HEK293T (cell line): ENCODE measurements at regions not wholly inside any gene's neighbourhood (a gene's known extent, or its start where the extent isn't known, plus 50 kb on each side); places are given as distances from the start of the nearest gene placed in this dataset.

Source experiments
- CTCF ChIA-PET: fragments of 350-600 bp; formaldehyde crosslinking; extraction: SDS; loops from one replicate; lab custom pipeline; 2021; ENCODE audit warnings: antibody characterized with exemption, inconsistent platforms; lab: Yijun Ruan, JAX
- POLR2A ChIA-PET: fragments of 350-600 bp; formaldehyde crosslinking; extraction: SDS; loops from one replicate; lab custom pipeline; 2020; ENCODE audit warnings: antibody characterized with exemption, inconsistent platforms; lab: Yijun Ruan, JAX
- DNase-seq: peaks from one replicate; pipeline ENCODE4 v3.0.0; 2012; ENCODE audit warnings: mixed read lengths; ENCODE audit errors: extremely low spot score
- ARNT ChIP-seq: fragments of 450-650 bp; IDR thresholded peaks from 2 replicates; pipeline ENCODE4 v1.6.1; 2017; ENCODE audit warnings: mild to moderate bottlenecking
- BHLHE40 ChIP-seq: fragments of 450-650 bp; IDR thresholded peaks from 2 replicates; pipeline ENCODE4 v1.6.1; 2016; ENCODE audit warnings: mild to moderate bottlenecking, moderate library complexity, borderline replicate concordance
- CTBP1 ChIP-seq: fragments of 450-650 bp; IDR thresholded peaks from 2 replicates; pipeline ENCODE4 v1.6.1; 2016; ENCODE audit warnings: borderline replicate concordance
- ELF4 ChIP-seq: fragments of 450-650 bp; IDR thresholded peaks from 2 replicates; pipeline ENCODE4 v1.6.1; 2017; ENCODE audit warnings: antibody characterized with exemption
- FOXA1 ChIP-seq: fragments of 450-650 bp; IDR thresholded peaks from 2 replicates; pipeline ENCODE4 v1.6.1; 2016; ENCODE audit warnings: mild to moderate bottlenecking
- FOXK2 ChIP-seq: fragments of 450-650 bp; IDR thresholded peaks from 2 replicates; pipeline ENCODE4 v1.6.1; 2016; ENCODE audit warnings: mild to moderate bottlenecking
- FOXM1 ChIP-seq: fragments of 450-650 bp; IDR thresholded peaks from 2 replicates; pipeline ENCODE4 v1.6.1; 2017; ENCODE audit warnings: mild to moderate bottlenecking, borderline replicate concordance
- HDGF ChIP-seq: fragments of 450-650 bp; IDR thresholded peaks from 2 replicates; pipeline ENCODE4 v1.6.1; 2017; ENCODE audit warnings: antibody characterized with exemption, borderline replicate concordance
- L3MBTL2 ChIP-seq: fragments of 450-650 bp; conservative IDR thresholded peaks from 2 replicates; pipeline ENCODE4 v1.6.1; 2016; ENCODE audit warnings: mild to moderate bottlenecking
- LEF1 ChIP-seq: fragments of 450-650 bp; IDR thresholded peaks from 2 replicates; pipeline ENCODE4 v1.6.1; 2017; ENCODE audit warnings: mild to moderate bottlenecking, borderline replicate concordance
- NFRKB ChIP-seq: fragments of 450-650 bp; IDR thresholded peaks from 2 replicates; pipeline ENCODE4 v1.6.1; 2016; ENCODE audit warnings: mild to moderate bottlenecking, moderate library complexity
- SP1 ChIP-seq: fragments of 450-650 bp; IDR thresholded peaks from 2 replicates; pipeline ENCODE4 v1.6.1; 2017
- SUZ12 ChIP-seq: fragments of 450-650 bp; IDR thresholded peaks from 2 replicates; pipeline ENCODE4 v1.6.1; 2016; ENCODE audit warnings: mild to moderate bottlenecking
- TARDBP ChIP-seq: fragments of 450-650 bp; IDR thresholded peaks from 2 replicates; pipeline ENCODE4 v1.6.1; 2016
- ZNF384 ChIP-seq: fragments of 450-650 bp; IDR thresholded peaks from 2 replicates; pipeline ENCODE4 v1.6.1; 2016
- TF ChIP-seq, protein P1 (sequence below): fragments of 450-650 bp; IDR thresholded peaks from 2 replicates; pipeline ENCODE4 v1.6.1; 2016

GRCh38 chr9:81371824-81372223 is 317.5 kb downstream of the TLE1 start:
- POLR2A ChIA-PET: no interaction called here
- TF ChIP-seq FOXK2 (no peak), SUZ12 (no peak), CTBP1 (no peak), FOXA1 (no peak), TARDBP (no peak), HDGF (no peak)
- TF ChIP-seq, protein P1, sequence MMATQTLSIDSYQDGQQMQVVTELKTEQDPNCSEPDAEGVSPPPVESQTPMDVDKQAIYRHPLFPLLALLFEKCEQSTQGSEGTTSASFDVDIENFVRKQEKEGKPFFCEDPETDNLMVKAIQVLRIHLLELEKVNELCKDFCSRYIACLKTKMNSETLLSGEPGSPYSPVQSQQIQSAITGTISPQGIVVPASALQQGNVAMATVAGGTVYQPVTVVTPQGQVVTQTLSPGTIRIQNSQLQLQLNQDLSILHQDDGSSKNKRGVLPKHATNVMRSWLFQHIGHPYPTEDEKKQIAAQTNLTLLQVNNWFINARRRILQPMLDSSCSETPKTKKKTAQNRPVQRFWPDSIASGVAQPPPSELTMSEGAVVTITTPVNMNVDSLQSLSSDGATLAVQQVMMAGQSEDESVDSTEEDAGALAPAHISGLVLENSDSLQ: no peak
- CTCF ChIA-PET: interaction anchor here (0.5 kb wide), 1 partner anchor 115 kb away, joined by 3 read pairs; no protein-coding TSS in a partner anchor
- DNase-seq: no peak

- TF ChIP-seq CTBP1: peak; percentile 86
- no peak for TF ChIP-seq SP1
- TF ChIP-seq ELF4: no peak
- no peak for TF ChIP-seq LEF1
- TF ChIP-seq, protein P1: peak; percentile 94
- peak; percentile 55 for DNase-seq
- CTCF ChIA-PET: interaction anchor here (0.7 kb wide), 1 partner anchor 84 kb away, joined by 3 read pairs; no protein-coding TSS in a partner anchor
- POLR2A ChIA-PET: no interaction called here
Measured at GRCh38 chr9:81370650-81371049, 318.7 kb downstream of the TLE1 start.

- CTCF ChIA-PET: interaction anchor here (0.7 kb wide), 1 partner anchor 84 kb away, joined by 3 read pairs; no protein-coding TSS in a partner anchor
- DNase-seq: no peak
- POLR2A ChIA-PET: no interaction called here
- TF ChIP-seq SUZ12 (no peak), SP1 (no peak), FOXM1 (no peak), ZNF384 (no peak), ARNT (no peak), HDGF (no peak), LEF1 (no peak), NFRKB (no peak), BHLHE40 (no peak), L3MBTL2 (no peak), ELF4 (no peak), FOXK2 (no peak), FOXA1 (no peak), TARDBP (no peak), CTBP1 (no peak)
- TF ChIP-seq, protein P1: no peak; the same call in 1 of the 2 replicates
Measured at GRCh38 chr9:81370096-81370495, 319.3 kb downstream of the TLE1 start.

DNA sequence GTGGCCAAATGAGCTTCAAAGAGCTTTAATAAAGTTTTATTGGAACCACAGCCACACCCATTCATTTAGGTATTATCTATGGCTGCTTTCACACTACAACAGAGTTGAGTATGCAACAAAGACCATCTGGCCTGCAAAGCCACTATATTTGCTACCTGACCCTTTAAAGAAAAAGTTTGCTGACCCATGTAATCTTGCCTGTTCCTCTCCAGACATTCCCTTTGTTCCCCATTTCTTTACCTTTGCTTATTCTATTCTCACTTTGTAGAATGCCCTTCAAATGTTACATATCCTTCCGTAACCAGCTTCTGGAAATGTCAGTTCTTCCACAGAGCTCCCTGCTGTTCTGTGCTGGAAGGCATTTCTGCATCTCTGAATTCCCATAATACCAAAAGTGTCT is 320.2 kb downstream of the TLE1 start:
- ChIA-PET CTCF (no interaction called here), POLR2A (no interaction called here)
- DNase-seq: no peak
- TF ChIP-seq SP1 (no peak), TARDBP (no peak)

DNA sequence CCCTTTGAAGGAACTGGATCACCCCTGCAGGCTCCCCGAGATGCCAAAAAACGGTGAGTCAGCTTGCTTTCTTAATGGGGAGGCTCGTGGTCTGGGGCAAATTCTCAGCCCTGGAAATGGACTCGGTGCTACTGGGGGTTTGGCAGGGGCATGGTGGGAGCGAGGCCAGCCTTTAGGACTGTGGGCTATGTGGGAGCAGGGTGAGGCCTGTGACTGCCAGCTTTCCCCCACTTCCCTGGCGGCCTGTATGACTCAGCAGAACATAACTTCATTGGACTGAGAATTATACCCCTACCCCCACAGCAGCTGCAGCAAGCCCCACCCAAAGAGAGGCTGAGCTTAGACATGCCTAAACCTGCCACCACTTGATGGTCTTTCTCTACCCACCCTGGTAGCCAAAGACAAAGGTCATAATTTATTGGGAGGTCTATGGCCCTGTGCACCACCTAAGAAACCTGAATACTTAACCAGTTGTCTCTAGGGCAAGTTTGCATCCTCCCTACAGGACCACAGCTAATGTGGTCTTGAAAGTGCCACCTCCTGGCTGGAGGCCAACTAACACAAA is 325.3 kb downstream of the TLE1 start:
- no peak for TF ChIP-seq NFRKB
- TF ChIP-seq CTBP1: no peak
- no peak for TF ChIP-seq HDGF
- TF ChIP-seq ARNT: no peak
- no peak for TF ChIP-seq LEF1
- TF ChIP-seq FOXK2: no peak
- no peak for TF ChIP-seq SP1
- TF ChIP-seq, protein P1: no peak
- no peak for TF ChIP-seq ELF4
- TF ChIP-seq L3MBTL2: no peak
- no peak for TF ChIP-seq ZNF384
- TF ChIP-seq FOXA1: no peak
- no peak for TF ChIP-seq FOXM1
- no peak for TF ChIP-seq TARDBP
- TF ChIP-seq BHLHE40: no peak
- no peak for TF ChIP-seq SUZ12
- no peak for DNase-seq
- ChIA-PET CTCF (no interaction called here), POLR2A (no interaction called here)

DNA sequence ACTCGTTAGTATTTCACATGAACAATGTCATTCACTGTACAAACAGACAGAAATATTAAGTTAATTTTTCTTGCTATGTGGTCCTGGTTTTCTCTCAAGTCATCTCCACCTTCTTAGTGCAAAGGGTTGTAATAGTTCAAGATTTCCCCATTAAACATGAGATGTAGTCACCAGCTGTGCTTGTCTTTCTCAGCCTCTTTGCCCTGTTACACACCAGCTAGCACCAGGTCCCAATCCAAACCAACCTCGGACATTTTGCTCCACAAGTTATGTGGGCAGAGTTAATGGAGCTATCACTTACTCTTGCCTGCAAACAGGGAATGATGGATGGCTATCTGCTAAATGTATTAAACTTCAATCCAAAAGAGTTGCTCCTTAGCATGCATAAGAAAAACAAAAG is 328.1 kb downstream of the TLE1 start:
- DNase-seq: no peak
- TF ChIP-seq, protein P1: no peak
- no peak for TF ChIP-seq FOXK2
- TF ChIP-seq FOXA1: no peak
- no peak for TF ChIP-seq LEF1
- TF ChIP-seq SP1: no peak
- TF ChIP-seq ZNF384: no peak
- TF ChIP-seq TARDBP: no peak
- no peak for TF ChIP-seq NFRKB
- TF ChIP-seq HDGF: no peak
- no peak for TF ChIP-seq FOXM1
- CTCF ChIA-PET: no interaction called here
- POLR2A ChIA-PET: no interaction called here
